GM23338 (cell line): ENCODE measurements at regions not wholly inside any gene's neighbourhood (a gene's known extent, or its start where the extent isn't known, plus 50 kb on each side); places are given as distances from the start of the nearest gene placed in this dataset.

Experiments used
- ATAC-seq: fragments of 200-7000 bp; cut with Tn5 transposase; 3 replicates; pipeline ENCODE4 v1.9.1; 2020
- DNase-seq: peaks from one replicate; pipeline ENCODE4 v3.0.0-alpha.2; 2015; ENCODE audit warnings: low spot score
- H2AFZ ChIP-seq: fragments of 200-600 bp; sonication (generic); 2 replicates; pipeline ENCODE4 v1.8.0; 2016; ENCODE audit warnings: antibody characterized with exemption, mild to moderate bottlenecking, moderate library complexity
- H3F3A ChIP-seq: fragments of 200-600 bp; sonication (generic); replicated peaks from 2 replicates; pipeline ENCODE4 v1.8.0; 2017; ENCODE audit warnings: antibody characterized with exemption, mixed run types, low read depth
- H3K27ac ChIP-seq: fragments of 200-600 bp; sonication (generic); 2 replicates; pipeline ENCODE4 v1.6.1; 2016; ENCODE audit warnings: low read depth
- H3K27me3 ChIP-seq: fragments of 200-600 bp; sonication (generic); 2 replicates; pipeline ENCODE4 v1.8.0; 2016; ENCODE audit warnings: mild to moderate bottlenecking, mixed run types, moderate library complexity; ENCODE audit not compliant: insufficient read depth
- H3K36me3 ChIP-seq: fragments of 200-600 bp; sonication (generic); 2 replicates; pipeline ENCODE4 v1.8.0; 2016; ENCODE audit warnings: mild to moderate bottlenecking; ENCODE audit not compliant: insufficient read depth
- H3K4me1 ChIP-seq: fragments of 200-600 bp; sonication (generic); 2 replicates; pipeline ENCODE4 v1.8.0; 2016; ENCODE audit warnings: mild to moderate bottlenecking, moderate library complexity; ENCODE audit not compliant: insufficient read depth
- H3K4me2 ChIP-seq: fragments of 200-600 bp; sonication (generic); 2 replicates; pipeline ENCODE4 v1.7.1; 2017; ENCODE audit warnings: mixed run types
- H3K4me3 ChIP-seq: fragments of 200-600 bp; sonication (generic); 2 replicates; pipeline ENCODE4 v1.6.1; 2016; ENCODE audit warnings: mixed run types
- H3K79me2 ChIP-seq: fragments of 200-600 bp; sonication (generic); replicated peaks from 2 replicates; pipeline ENCODE4 v1.8.0; 2017; ENCODE audit warnings: mild to moderate bottlenecking; ENCODE audit not compliant: insufficient read depth
- H3K9me2 ChIP-seq: fragments of 200-600 bp; sonication (generic); 2 replicates; pipeline ENCODE4 v1.8.0; 2017; ENCODE audit not compliant: insufficient read depth
- H4K20me1 ChIP-seq: fragments of 200-600 bp; sonication (generic); replicated peaks from 2 replicates; pipeline ENCODE4 v1.8.0; 2017; ENCODE audit warnings: mild to moderate bottlenecking; ENCODE audit not compliant: insufficient read depth
- H3K27ac Mint-ChIP-seq: 2 replicates; pipeline ENCODE4 v1.8.0; 2020; ENCODE audit warnings: inconsistent platforms, mild to moderate bottlenecking, moderate library complexity, mixed read lengths
- H3K27me3 Mint-ChIP-seq: 3 replicates; pipeline ENCODE4 v1.8.0; 2022; ENCODE audit warnings: low read depth, mild to moderate bottlenecking, moderate library complexity, mixed read lengths, inconsistent platforms; ENCODE audit not compliant: insufficient read depth, poor library complexity
- H3K36me3 Mint-ChIP-seq: 3 replicates; pipeline ENCODE4 v1.8.0; 2021; ENCODE audit warnings: low read depth, mild to moderate bottlenecking, inconsistent platforms, moderate library complexity, mixed read lengths
- H3K4me1 Mint-ChIP-seq: 3 replicates; pipeline ENCODE4 v1.8.0; 2020; ENCODE audit warnings: mild to moderate bottlenecking, inconsistent platforms, mixed read lengths
- H3K4me3 Mint-ChIP-seq: 3 replicates; pipeline ENCODE4 v1.8.0; 2021; ENCODE audit warnings: moderate library complexity, mild to moderate bottlenecking, inconsistent platforms, mixed read lengths
- H3K9me3 Mint-ChIP-seq: 3 replicates; pipeline ENCODE4 v1.8.0; 2020; ENCODE audit warnings: moderate library complexity, mild to moderate bottlenecking, inconsistent platforms, mixed read lengths
- CREB1 ChIP-seq: fragments of 250-450 bp; sonication (Bioruptor Pico); IDR thresholded peaks from 2 replicates; pipeline ENCODE4 v1.5.0; 2020; ENCODE audit warnings: low read depth, mild to moderate bottlenecking, moderate library complexity
- CTCF ChIP-seq, 2 experiments: fragments of 200-600 bp in 1 of 2; sonication (generic) in 1 of 2; conservative IDR thresholded peaks; 2 replicates each; pipeline versions ENCODE4 v1.5.1 to v1.6.1; 2016 to 2017; ENCODE audit warnings: antibody characterized with exemption in 2 of 2, low read depth in 2 of 2, mild to moderate bottlenecking in 2 of 2, moderate library complexity in 1 of 2
- ETS1 ChIP-seq: IDR thresholded peaks from 2 replicates; pipeline ENCODE4 v1.6.1; 2016; ENCODE audit warnings: antibody characterized with exemption
- EZH2 ChIP-seq: fragments of 200-600 bp; sonication (generic); IDR thresholded peaks from one replicate; pipeline ENCODE4 v1.8.0; 2017; ENCODE audit warnings: antibody characterized with exemption, mild to moderate bottlenecking, low read depth; ENCODE audit not compliant: unreplicated experiment
- EZH2phosphoT487 ChIP-seq: fragments of 200-600 bp; sonication (generic); IDR thresholded peaks from one replicate; pipeline ENCODE4 v1.8.1; 2018; ENCODE audit warnings: antibody characterized with exemption; ENCODE audit not compliant: unreplicated experiment
- JUNB ChIP-seq: IDR thresholded peaks from one replicate; pipeline ENCODE4 v1.6.1; 2016; ENCODE audit warnings: antibody characterized with exemption; ENCODE audit not compliant: unreplicated experiment
- NANOG ChIP-seq: IDR thresholded peaks from 2 replicates; pipeline ENCODE4 v1.6.1; 2016; ENCODE audit warnings: antibody characterized with exemption, borderline replicate concordance
- POLR2AphosphoS5 ChIP-seq: IDR thresholded peaks from 2 replicates; pipeline ENCODE4 v1.6.1; 2016; ENCODE audit warnings: antibody characterized with exemption, low read depth
- REST ChIP-seq: IDR thresholded peaks from one replicate; pipeline ENCODE4 v1.6.1; 2018; ENCODE audit warnings: antibody characterized with exemption; ENCODE audit not compliant: unreplicated experiment
- STAT1 ChIP-seq: IDR thresholded peaks from one replicate; pipeline ENCODE4 v1.6.1; 2016; ENCODE audit warnings: antibody characterized with exemption; ENCODE audit not compliant: unreplicated experiment
- ZNF114 ChIP-seq: fragments of 250-450 bp; sonication (Bioruptor Pico); IDR thresholded peaks from 2 replicates; pipeline ENCODE4 v1.5.0; 2020; ENCODE audit warnings: mild to moderate bottlenecking, moderate library complexity
- ZNF331 ChIP-seq: fragments of 250-450 bp; sonication (Bioruptor Pico); IDR thresholded peaks from 2 replicates; pipeline ENCODE4 v1.5.0; 2020; ENCODE audit warnings: low read depth, mild to moderate bottlenecking, moderate library complexity
- ZNF462 ChIP-seq: fragments of 250-450 bp; sonication (Bioruptor Pico); IDR thresholded peaks from 2 replicates; pipeline ENCODE4 v1.5.0; 2020; ENCODE audit warnings: mild to moderate bottlenecking, moderate library complexity

GRCh38 chr2:7403092-7403775 lies 486.0 kb downstream of the RNF144A start:
- Histone ChIP-seq H4K20me1 (no peaks in the 10 kb centered on the region), H3K79me2 (no peaks in the 10 kb centered on the region), H3K27me3 (no peaks in the 10 kb centered on the region), H3K9me2 (no peaks in the 10 kb centered on the region), H3K27ac (no peak overlapping the region), H3K4me2 (no peak overlapping the region), H3K36me3 (no peaks in the 10 kb centered on the region), H3K4me1 (no peaks in the 10 kb centered on the region), H2AFZ (peak overlapping the region; percentile 98; the same call in 1 of the 2 replicates), H3F3A (no peaks in the 10 kb centered on the region), H3K4me3 (no peak overlapping the region)
- ATAC-seq (no peak), DNase-seq (no peak)
- Mint-ChIP-seq H3K4me1 (peaks cover 5% of the 10 kb centered on the region), H3K27me3 (peaks cover 2% of the 10 kb centered on the region), H3K9me3 (no peaks in the 10 kb centered on the region), H3K27ac (no peak overlapping the region), H3K36me3 (no peaks in the 10 kb centered on the region), H3K4me3 (no peak overlapping the region)
- TF ChIP-seq NANOG: no peak
- no peak for TF ChIP-seq EZH2phosphoT487
- TF ChIP-seq CREB1 (CRISPR knock-in tag): no peak
- no peak for TF ChIP-seq ZNF331 (CRISPR knock-in tag)
- no peak for TF ChIP-seq CTCF (conservative IDR thresholded peaks at IDR 0.05; ENCODE audit: low read depth in 2 of 2)
- no peak for TF ChIP-seq STAT1
- no peak for TF ChIP-seq JUNB
- no peak for TF ChIP-seq POLR2AphosphoS5
- TF ChIP-seq ZNF462: no peak
- no peak for TF ChIP-seq ZNF114 (CRISPR knock-in tag)
- no peak for TF ChIP-seq REST
- TF ChIP-seq EZH2: no peak
- no peak for TF ChIP-seq ETS1
